HT1080 (cell line): ENCODE measurements at regions not wholly inside any gene's neighbourhood (a gene's known extent, or its start where the extent isn't known, plus 50 kb on each side); places are given as distances from the start of the nearest gene placed in this dataset.
"Not testable (repeated sequence)": the region's sequence is repeated elsewhere in the genome, so short reads cannot be mapped to it uniquely, and the experiment has no call there.

ENCODE experiments used
- DNase-seq: peaks from one replicate; pipeline ENCODE4 v3.0.0-alpha.2; 2015; ENCODE audit warnings: low read depth

DNA sequence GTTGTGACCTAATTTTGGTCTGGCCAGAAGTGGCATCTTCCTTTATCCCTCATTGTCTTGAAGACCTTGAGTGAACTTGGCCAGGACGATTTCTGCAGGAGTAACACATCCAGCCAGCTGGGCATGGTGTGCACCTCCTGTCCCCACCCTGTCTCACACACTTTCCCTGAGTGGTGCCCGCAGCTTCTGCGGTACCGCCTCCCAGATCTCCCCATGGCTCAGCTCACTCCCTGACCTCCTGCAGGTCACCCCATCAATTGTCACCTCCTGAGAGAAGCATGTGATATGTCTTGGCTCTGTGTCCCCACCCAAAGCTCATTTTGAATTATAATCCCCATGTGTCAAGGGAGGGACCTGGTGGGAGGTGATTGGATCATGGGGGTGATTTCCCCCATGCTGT lies 50.2 kb upstream of the TP53I11 start:
- DNase-seq, result no peak

GRCh38 chr11:45001466-45002165 lies 50.9 kb upstream of the TP53I11 start:
- no peak for DNase-seq

DNA sequence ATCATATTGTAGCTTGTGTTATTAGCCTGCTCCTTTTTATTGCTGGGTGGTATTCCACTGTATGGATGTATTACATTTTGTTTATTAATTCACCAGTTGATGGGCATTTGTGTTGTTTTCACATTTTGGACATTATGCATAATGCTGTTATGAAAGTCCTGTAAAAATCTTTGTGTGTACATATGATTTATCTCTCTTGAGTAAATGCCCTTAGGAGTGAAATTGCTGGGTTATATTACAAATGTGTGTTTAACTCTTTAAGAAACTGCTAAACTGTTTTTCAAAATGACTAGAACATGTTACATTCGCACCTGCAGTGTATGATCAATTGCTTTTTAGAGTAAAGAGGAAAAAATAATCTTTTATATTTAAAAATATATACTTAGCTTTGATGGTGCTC lies 54.4 kb upstream of the TP53I11 start:
- no peak for DNase-seq

- DNase-seq, result no peak
Observed at GRCh38 chr11:45007011-45007410, 56.3 kb upstream of the TP53I11 start.

GRCh38 chr11:45015983-45016382 lies 65.3 kb upstream of the TP53I11 start:
- DNase-seq, result not testable (repeated sequence)

- not testable (repeated sequence) for DNase-seq
Observed at GRCh38 chr11:45016446-45016845, 65.8 kb upstream of the TP53I11 start.

- no peak for DNase-seq
Observed at GRCh38 chr11:45017329-45017728, 66.6 kb upstream of the TP53I11 start.

DNA sequence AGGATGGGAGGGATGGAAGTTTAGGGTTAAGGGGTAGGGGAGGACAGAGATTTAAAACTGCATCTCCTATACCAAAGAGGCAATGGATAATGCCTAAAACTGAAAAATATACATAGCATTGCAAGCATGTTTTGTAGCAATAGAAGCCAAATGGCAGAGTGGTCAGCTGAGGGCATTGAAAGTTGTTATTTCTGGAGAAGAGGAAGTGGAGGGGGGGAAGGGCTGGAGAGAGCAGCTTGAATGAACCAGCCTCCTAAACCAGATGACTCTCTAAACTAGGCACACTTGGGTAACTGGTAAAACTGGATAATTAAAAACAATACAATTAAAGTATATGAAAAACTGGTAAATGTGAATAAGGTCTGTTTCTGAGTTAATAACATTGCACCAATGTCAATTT lies 70.3 kb upstream of the TP53I11 start:
- DNase-seq, result no peak

DNA sequence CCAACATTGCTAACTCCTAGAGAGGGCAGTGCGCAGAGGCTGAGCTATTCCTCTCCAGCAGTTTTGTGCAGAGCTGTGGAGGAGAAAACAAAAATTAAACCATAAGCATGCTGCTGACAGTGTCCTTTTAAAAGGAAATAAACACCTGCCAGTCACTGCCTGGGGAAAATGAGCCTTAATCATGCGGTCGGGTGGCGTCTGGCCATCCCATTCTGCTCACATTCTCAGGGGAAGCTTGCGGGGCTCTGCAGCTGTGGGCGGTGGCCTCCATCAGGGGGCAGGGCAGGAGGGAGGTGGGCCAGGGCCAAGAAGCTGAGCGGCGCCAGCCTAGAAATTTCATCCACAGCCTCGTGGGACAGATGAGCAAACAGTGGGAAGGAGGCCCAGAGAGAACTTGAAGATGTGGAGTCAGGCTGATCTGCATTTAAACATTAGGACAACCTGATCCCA lies 71.0 kb upstream of the TP53I11 start:
- no peak for DNase-seq

GRCh38 chr11:45022294-45023064 lies 71.8 kb upstream of the TP53I11 start:
- no peak for DNase-seq

DNA sequence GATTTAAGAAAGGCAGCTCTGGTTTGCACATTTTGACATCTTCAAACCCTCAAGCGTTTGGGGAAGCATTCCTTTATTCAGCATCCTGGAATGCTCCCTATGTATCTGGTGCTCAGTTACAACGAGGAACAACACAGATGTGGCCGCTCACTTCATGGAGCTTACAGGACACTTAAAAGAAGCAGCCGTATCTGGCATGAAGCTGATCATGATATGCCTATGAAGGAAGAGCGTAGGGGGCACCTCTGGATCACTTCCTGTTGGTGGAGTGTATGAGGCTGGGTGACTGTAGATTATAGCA lies 72.3 kb upstream of the TP53I11 start:
- DNase-seq, result no peak

- no peak for DNase-seq
Observed at GRCh38 chr11:45024316-45024715, 73.6 kb upstream of the TP53I11 start.

DNA sequence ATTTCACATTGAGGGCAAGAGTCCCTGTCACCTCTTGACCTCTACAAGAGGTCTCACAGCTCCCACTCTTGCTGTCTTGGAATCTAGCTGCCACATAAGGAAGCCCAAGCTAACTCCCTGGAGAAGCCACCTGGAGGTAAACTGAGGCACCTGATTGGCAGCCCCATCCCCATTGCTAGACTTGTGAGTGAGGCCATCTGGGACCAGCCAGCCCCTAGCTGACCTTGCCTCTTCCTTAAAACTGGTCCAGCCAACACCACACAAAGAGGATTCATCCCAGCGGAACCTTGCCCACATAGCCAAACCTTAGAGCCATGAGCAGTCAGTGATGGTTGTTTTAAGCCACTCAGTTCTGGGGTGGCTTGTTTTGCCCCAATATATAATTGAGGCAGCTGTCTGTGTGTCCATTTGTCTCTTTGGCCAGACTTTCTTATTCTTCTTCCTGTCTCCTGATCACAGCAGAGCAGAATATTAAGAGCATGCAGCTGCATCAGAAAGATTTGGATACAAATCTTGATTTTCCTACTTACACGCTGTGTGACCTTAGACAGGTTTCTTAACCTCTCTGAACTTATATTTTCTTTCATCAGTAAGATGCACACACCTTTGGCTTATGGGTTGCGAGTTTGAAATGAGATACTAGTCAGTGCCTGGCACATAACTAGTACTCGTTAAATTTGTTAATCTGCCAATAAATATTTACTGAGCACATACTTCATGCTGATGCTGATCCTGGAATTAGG lies 74.3 kb upstream of the TP53I11 start:
- DNase-seq, result no peak

DNA sequence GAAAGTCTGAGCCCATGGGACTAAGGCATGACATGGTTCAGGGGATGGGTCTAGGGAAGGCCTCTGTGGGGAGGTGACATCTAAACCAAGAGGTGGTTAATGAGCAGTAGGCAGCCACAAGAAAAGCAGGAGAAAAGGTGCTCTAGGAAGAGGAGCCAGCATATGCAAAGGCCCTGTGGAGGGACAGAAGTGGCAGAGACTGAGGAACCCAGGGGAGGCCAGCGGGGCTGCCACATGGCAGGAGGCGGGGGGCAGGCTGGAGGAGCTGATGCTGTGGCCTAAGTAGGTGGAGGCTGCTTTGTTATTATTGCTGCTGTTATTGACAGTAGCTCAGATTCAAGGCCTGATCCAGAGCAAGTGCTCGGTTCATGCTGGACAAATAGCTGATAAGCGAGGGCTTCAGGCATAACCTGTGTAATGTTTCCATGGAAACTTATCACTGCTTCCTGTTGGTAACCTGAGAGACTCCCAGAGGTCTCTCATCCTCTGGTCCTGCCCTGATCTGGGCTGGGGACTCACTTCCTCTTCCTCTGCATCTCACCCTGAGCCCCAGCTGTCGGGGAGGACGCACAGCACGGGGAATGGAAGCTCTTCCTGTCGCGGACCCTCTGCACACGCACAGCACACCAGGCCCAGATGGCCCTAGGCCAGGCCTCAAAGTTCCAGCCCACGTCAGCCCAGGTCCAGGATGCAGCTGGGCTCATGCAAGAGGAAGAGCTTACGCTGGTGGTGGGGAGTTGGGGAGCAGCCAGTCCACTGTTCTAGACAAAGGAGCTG lies 75.2 kb upstream of the TP53I11 start:
- peak; percentile 56 for DNase-seq

GRCh38 chr11:45026835-45027234 lies 76.2 kb upstream of the TP53I11 start:
- no peak for DNase-seq

DNA sequence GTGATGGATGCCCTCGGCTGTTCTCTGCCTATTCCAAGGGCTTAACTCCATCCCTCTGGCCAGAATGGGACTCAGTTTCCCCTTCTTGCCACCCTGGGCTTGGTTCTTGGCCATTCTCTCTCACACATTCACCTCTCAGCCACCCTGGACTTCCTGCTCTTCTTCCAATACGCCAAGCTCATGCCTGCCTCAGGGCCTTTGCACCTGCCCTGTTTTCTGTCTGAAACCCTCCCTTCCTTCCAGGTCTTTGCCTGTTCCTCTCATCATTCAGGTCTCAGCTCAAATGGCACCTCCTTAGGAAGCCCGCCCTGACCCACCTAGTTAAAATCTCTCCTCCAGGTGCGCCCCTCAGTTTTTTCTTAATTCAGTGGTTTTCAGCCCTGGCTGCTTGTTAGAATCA lies 76.6 kb upstream of the TP53I11 start:
- no peak for DNase-seq

DNA sequence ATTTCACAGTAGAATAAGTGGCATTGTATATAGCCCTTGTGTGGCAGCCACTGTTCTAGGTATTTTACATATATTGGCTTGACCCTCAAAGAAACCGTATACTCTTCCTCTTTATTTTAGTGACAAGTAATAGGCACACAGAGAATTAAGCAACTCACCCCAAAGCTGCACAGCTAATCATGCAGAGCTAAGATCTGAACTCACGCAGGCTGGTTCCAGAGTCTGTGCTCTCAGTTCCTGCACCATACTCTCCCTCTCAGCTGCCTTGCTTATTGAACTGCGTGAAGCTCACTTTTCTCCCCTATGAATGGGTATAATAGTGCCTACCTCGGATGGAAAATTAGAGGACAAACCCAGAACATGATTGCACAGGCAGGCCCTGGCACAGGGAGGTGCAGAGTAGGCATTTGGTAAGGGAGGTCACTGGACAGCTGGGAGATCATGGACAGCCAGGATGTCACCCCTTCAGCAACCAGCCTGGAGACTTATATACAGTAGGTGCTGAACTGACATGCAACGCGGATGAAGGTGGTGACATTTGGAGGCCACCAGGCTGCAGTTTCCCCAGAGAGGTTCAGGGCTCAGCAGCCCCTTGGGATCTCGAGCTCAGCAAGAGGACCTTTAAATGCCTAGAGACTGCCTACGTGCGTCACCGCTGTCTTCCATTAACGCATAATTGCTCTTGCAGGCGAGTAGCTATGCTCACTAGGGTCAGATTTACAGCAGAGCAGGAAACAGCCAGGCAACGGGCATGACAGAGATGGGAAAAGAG lies 78.4 kb upstream of the TP53I11 start:
- no peak for DNase-seq

DNA sequence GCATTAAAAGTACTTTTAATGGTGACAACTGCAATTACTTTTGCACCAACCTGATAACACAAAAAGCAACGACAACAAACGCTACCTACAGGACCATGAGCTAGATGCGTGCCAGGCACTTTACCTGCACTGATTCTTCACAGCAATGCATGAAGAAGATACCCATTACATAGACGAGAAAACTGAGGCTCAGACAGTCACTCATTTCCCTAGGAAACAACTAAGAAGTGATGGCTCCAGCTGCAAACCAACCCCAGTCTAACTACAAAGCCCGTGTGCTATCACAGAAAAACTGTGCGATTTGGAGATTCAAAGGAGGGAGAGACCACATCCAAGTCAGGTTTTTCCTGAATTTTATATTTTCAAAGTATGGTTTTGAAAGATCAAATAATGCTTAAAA lies 80.1 kb upstream of the TP53I11 start:
- DNase-seq, result no peak

- no peak for DNase-seq
Observed at GRCh38 chr11:45031912-45032519, 81.3 kb upstream of the TP53I11 start.

GRCh38 chr11:45035413-45035812 lies 84.7 kb upstream of the TP53I11 start:
- no peak for DNase-seq
